ENCODE measurements at regions not wholly inside any gene's neighbourhood (a gene's known extent, or its start where the extent isn't known, plus 50 kb on each side); places are given as distances from the start of the nearest gene placed in this dataset.

- H3K36me3 Mint-ChIP-seq: no peaks in the 10 kb centered on the region
- H3K27me3 Mint-ChIP-seq (ENCODE audit: low read depth in 2 of 2): no peaks in the 10 kb centered on the region
- H3K9me3 Mint-ChIP-seq: peaks cover 8 to 9% of the 10 kb centered on the region in 2 donors
- H3K4me3 Mint-ChIP-seq: no peak overlapping the region
- no peaks in the 10 kb centered on the region for H3K4me1 Mint-ChIP-seq
- Histone ChIP-seq H3K4me3 (ENCODE audit: low read length) (no peak overlapping the region), H3K4me1 (ENCODE audit: control insufficient read depth, insufficient read depth, low read length) (no peaks in the 10 kb centered on the region), H3K36me3 (ENCODE audit: control insufficient read depth, insufficient read depth, low read length) (no peaks in the 10 kb centered on the region), H3K27me3 (ENCODE audit: control insufficient read depth, insufficient read depth, low read length) (no peaks in the 10 kb centered on the region), H3K27ac (ENCODE audit: low read length) (no peak overlapping the region), H3K9me3 (ENCODE audit: control insufficient read depth, insufficient read depth, low read length) (no peaks in the 10 kb centered on the region)
- no peak for TF ChIP-seq CTCF (IDR thresholded peaks at IDR 0.05)
- intact Hi-C loops (cut with micrococcal nuclease): no loop called here
- 80% methylated on average over 4 of the region's 5 CpGs for WGBS (ENCODE audit: insufficient coverage)
- no peak for DNase-seq
- no peak overlapping the region for H3K27ac Mint-ChIP-seq
- ATAC-seq: no peak
These were observed 947.0 kb downstream of the GALC start for GRCh38 chr14:87045956-87046355.

GRCh38 chr14:87045246-87045645 is 947.7 kb downstream of the GALC start:
- H3K4me3 Mint-ChIP-seq: no peak overlapping the region
- H3K27me3 Mint-ChIP-seq (ENCODE audit: low read depth in 2 of 2): no peaks in the 10 kb centered on the region
- no peak overlapping the region for H3K27ac ChIP-seq (ENCODE audit: low read length)
- H3K4me1 Mint-ChIP-seq: no peaks in the 10 kb centered on the region
- no peak overlapping the region for H3K4me3 ChIP-seq (ENCODE audit: low read length)
- H3K9me3 ChIP-seq (ENCODE audit: control insufficient read depth, insufficient read depth, low read length): no peaks in the 10 kb centered on the region
- H3K36me3 Mint-ChIP-seq: no peaks in the 10 kb centered on the region
- H3K27me3 ChIP-seq (ENCODE audit: control insufficient read depth, insufficient read depth, low read length): no peaks in the 10 kb centered on the region
- H3K36me3 ChIP-seq (ENCODE audit: control insufficient read depth, insufficient read depth, low read length): no peaks in the 10 kb centered on the region
- H3K27ac Mint-ChIP-seq: no peak overlapping the region
- ATAC-seq (no peak), DNase-seq (no peak)
- no peaks in the 10 kb centered on the region for H3K4me1 ChIP-seq (ENCODE audit: control insufficient read depth, insufficient read depth, low read length)
- H3K9me3 Mint-ChIP-seq: peaks cover 11 to 12% of the 10 kb centered on the region in 2 donors
- 78% methylated on average over 3 of the region's 3 CpGs for WGBS (ENCODE audit: insufficient coverage)
- intact Hi-C loops (cut with micrococcal nuclease): no loop called here
- TF ChIP-seq CTCF (IDR thresholded peaks at IDR 0.05): no peak

GRCh38 chr14:87044807-87045206 is 948.2 kb downstream of the GALC start:
- Histone ChIP-seq H3K36me3 (ENCODE audit: control insufficient read depth, insufficient read depth, low read length) (no peaks in the 10 kb centered on the region), H3K4me3 (ENCODE audit: low read length) (no peak overlapping the region), H3K9me3 (ENCODE audit: control insufficient read depth, insufficient read depth, low read length) (no peaks in the 10 kb centered on the region), H3K27ac (ENCODE audit: low read length) (no peak overlapping the region), H3K27me3 (ENCODE audit: control insufficient read depth, insufficient read depth, low read length) (no peaks in the 10 kb centered on the region), H3K4me1 (ENCODE audit: control insufficient read depth, insufficient read depth, low read length) (no peaks in the 10 kb centered on the region)
- Mint-ChIP-seq H3K9me3 (peaks cover 14 to 15% of the 10 kb centered on the region in 2 donors), H3K27me3 (ENCODE audit: low read depth in 2 of 2) (no peaks in the 10 kb centered on the region), H3K4me1 (no peaks in the 10 kb centered on the region), H3K36me3 (no peaks in the 10 kb centered on the region), H3K4me3 (no peak overlapping the region), H3K27ac (no peak overlapping the region)
- ATAC-seq (no peak), DNase-seq (no peak)
- WGBS (ENCODE audit: insufficient coverage): 26% methylated on average over 1 of the region's 1 CpG
- intact Hi-C loops (cut with micrococcal nuclease): no loop called here
- no peak for TF ChIP-seq CTCF (IDR thresholded peaks at IDR 0.05)

- H3K27me3 Mint-ChIP-seq (ENCODE audit: low read depth in 2 of 2): no peaks in the 10 kb centered on the region
- no peaks in the 10 kb centered on the region for H3K36me3 ChIP-seq (ENCODE audit: control insufficient read depth, insufficient read depth, low read length)
- TF ChIP-seq CTCF (IDR thresholded peaks at IDR 0.05): no peak
These were observed 949.2 kb downstream of the GALC start for GRCh38 chr14:87043667-87044200.

More at GRCh38 chr14:87043667-87044200, 949.2 kb downstream of the GALC start:
- Mint-ChIP-seq H3K4me1 (no peaks in the 10 kb centered on the region), H3K27ac (no peak overlapping the region), H3K36me3 (no peaks in the 10 kb centered on the region), H3K4me3 (no peak overlapping the region), H3K9me3 (peaks cover 15 to 17% of the 10 kb centered on the region in 2 donors)
- H3K9me3 ChIP-seq (ENCODE audit: control insufficient read depth, insufficient read depth, low read length): no peaks in the 10 kb centered on the region
- H3K27me3 ChIP-seq (ENCODE audit: control insufficient read depth, insufficient read depth, low read length): no peaks in the 10 kb centered on the region
- WGBS (ENCODE audit: insufficient coverage): 70% methylated on average over 2 of the region's 4 CpGs
- intact Hi-C loops (cut with micrococcal nuclease): no loop called here
- no peak overlapping the region for H3K27ac ChIP-seq (ENCODE audit: low read length)
- DNase-seq (no peak), ATAC-seq (no peak)
- no peak overlapping the region for H3K4me3 ChIP-seq (ENCODE audit: low read length)
- no peaks in the 10 kb centered on the region for H3K4me1 ChIP-seq (ENCODE audit: control insufficient read depth, insufficient read depth, low read length)
